MM.1S (cell line): ENCODE measurements at regions not wholly inside any gene's neighbourhood (a gene's known extent, or its start where the extent isn't known, plus 50 kb on each side); places are given as distances from the start of the nearest gene placed in this dataset.

Experiments
- EZH2 ChIP-seq: fragments of 300-600 bp; sonication (generic); optimal IDR thresholded peaks from 2 replicates; pipeline ENCODE3; 2017; ENCODE audit warnings: low read depth, mild to moderate bottlenecking, antibody characterized with exemption, low read length, mixed read lengths
- EZH2phosphoT487 ChIP-seq: fragments of 300-600 bp; sonication (generic); IDR thresholded peaks from 2 replicates; pipeline ENCODE4 v1.6.1; 2018; ENCODE audit warnings: antibody characterized with exemption, low read length
- TF ChIP-seq, protein P1 (sequence below): fragments of 300-600 bp; sonication (generic); IDR thresholded peaks from 2 replicates; pipeline ENCODE4 v1.5.1; 2016; ENCODE audit warnings: antibody characterized with exemption, low read length, mixed read lengths

GRCh38 chr15:61387675-61388074 lies 158.6 kb upstream of the RORA start:
- no peak for TF ChIP-seq EZH2
- TF ChIP-seq, protein P1, sequence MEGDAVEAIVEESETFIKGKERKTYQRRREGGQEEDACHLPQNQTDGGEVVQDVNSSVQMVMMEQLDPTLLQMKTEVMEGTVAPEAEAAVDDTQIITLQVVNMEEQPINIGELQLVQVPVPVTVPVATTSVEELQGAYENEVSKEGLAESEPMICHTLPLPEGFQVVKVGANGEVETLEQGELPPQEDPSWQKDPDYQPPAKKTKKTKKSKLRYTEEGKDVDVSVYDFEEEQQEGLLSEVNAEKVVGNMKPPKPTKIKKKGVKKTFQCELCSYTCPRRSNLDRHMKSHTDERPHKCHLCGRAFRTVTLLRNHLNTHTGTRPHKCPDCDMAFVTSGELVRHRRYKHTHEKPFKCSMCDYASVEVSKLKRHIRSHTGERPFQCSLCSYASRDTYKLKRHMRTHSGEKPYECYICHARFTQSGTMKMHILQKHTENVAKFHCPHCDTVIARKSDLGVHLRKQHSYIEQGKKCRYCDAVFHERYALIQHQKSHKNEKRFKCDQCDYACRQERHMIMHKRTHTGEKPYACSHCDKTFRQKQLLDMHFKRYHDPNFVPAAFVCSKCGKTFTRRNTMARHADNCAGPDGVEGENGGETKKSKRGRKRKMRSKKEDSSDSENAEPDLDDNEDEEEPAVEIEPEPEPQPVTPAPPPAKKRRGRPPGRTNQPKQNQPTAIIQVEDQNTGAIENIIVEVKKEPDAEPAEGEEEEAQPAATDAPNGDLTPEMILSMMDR: no peak
- TF ChIP-seq EZH2phosphoT487: no peak
